ENCODE measurements at regions not wholly inside any gene's neighbourhood (a gene's known extent, or its start where the extent isn't known, plus 50 kb on each side); places are given as distances from the start of the nearest gene placed in this dataset.

DNA sequence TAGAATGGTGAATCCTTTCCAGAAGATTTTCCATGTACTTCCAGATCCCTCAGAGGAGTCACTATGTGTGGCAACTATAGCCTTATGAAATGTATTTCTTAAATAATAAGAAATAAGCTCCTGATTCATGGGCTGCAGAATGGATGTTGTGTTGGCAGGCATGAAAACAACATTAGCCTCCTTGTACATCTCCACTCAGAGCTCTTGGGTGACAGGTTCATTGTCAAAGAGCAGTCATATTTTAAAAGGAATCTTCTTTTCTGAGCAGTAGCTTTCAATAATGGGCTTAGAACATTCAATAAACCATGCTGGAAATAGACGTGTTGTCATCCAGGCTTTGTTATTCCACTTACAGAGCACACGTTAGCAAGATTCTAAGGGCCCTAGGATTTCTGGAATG lies 96.6 kb downstream of the CDC7 start:
- TF ChIP-seq, protein P1, sequence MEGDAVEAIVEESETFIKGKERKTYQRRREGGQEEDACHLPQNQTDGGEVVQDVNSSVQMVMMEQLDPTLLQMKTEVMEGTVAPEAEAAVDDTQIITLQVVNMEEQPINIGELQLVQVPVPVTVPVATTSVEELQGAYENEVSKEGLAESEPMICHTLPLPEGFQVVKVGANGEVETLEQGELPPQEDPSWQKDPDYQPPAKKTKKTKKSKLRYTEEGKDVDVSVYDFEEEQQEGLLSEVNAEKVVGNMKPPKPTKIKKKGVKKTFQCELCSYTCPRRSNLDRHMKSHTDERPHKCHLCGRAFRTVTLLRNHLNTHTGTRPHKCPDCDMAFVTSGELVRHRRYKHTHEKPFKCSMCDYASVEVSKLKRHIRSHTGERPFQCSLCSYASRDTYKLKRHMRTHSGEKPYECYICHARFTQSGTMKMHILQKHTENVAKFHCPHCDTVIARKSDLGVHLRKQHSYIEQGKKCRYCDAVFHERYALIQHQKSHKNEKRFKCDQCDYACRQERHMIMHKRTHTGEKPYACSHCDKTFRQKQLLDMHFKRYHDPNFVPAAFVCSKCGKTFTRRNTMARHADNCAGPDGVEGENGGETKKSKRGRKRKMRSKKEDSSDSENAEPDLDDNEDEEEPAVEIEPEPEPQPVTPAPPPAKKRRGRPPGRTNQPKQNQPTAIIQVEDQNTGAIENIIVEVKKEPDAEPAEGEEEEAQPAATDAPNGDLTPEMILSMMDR (optimal IDR thresholded peaks at IDR 0.05 in 1 of 3, IDR thresholded peaks at IDR 0.05 in 1 of 3, conservative IDR thresholded peaks at IDR 0.05 in 1 of 3; ENCODE audit: extremely low read depth in 1 of 3, insufficient read depth in 2 of 3, low read length in 3 of 3): no peak
- TF ChIP-seq EZH2 (IDR thresholded peaks at IDR 0.05; ENCODE audit: low read length): no peak
- Histone ChIP-seq H3K36me3 (ENCODE audit: control insufficient read depth in 2 of 2, extremely low read depth in 1 of 2, insufficient read depth in 2 of 2, low read length in 2 of 2) (no peaks in the 10 kb centered on the region), H3K9me3 (ENCODE audit: control insufficient read depth, low read depth, low read length) (no peaks in the 10 kb centered on the region), H3K4me3 (ENCODE audit: control insufficient read depth in 2 of 3, extremely low read depth in 1 of 3, insufficient read depth in 2 of 3, low read depth in 1 of 3, low read length in 3 of 3) (no peak overlapping the region), H4K20me1 (ENCODE audit: control insufficient read depth, extremely low read depth, insufficient read depth, low read length) (no peaks in the 10 kb centered on the region), H3K27ac (ENCODE audit: control insufficient read depth, insufficient read depth, low read length) (no peak overlapping the region), H3K27me3 (ENCODE audit: control insufficient read depth, extremely low read depth, insufficient read depth, low read length) (peaks cover 5% of the 10 kb centered on the region), H3K9ac (ENCODE audit: control insufficient read depth, extremely low read depth, insufficient read depth, low read length) (no peak overlapping the region), H3K9me1 (ENCODE audit: control insufficient read depth, extremely low read depth, insufficient read depth, low read length) (no peaks in the 10 kb centered on the region), H3K79me2 (ENCODE audit: control insufficient read depth, insufficient read depth, low read length) (no peaks in the 10 kb centered on the region), H3K4me1 (ENCODE audit: control insufficient read depth, extremely low read depth, insufficient read depth, low read length) (no peaks in the 10 kb centered on the region), H2AFZ (ENCODE audit: control insufficient read depth, low read length) (no peak overlapping the region), H3K4me2 (ENCODE audit: control insufficient read depth, extremely low read depth, insufficient read depth, low read depth, low read length) (no peak overlapping the region)
- DNase-seq (ENCODE audit: low read depth, low spot score) (no peak), FAIRE-seq (no peak)
- dilution Hi-C loops (cut with MboI; ENCODE audit: extremely low pct_ligation_motif_present, low sequenced_read_pairs): no loop called here

DNA sequence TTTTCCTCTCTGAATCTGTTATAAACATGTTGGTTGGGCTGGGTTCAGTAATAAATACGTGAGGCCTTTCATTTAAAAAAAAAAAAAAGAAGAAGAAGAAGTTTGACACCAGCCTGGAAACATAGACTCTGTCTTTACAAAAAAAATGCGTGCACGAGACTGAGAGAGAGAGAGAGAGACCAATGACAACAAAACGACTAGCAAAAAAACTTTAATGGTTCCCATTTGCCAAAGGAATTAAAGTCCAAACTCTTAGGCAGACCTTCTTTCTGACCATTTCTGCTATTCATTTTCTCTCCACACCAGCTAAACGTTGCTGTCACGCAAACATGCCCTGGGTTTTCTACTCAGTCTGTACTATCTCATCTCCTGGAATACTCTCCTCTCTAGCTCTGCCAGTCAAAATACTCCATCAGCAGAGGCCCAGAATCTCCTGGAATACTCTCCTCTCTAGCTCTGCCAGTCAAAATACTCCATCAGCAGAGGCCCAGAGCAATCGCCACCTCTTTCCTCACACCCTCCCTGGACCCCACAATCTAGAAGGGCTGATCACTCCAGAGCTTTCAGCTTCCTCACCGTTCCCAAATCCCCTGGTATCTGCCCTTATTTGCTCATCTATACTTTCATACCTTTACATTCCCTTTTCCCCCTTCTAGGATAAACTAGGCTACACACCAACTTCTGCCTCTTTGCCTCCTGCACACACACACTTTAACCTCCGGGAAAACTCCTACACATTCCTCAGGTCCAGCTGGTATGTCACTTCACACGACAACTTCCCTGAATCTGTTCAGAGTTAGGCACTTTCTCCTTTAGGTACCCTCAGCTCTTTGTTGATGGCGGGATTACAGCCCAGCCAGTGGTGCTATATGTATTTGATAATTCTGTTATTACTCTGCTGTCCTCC lies 100.0 kb downstream of the CDC7 start:
- no peak for FAIRE-seq
- dilution Hi-C loops (cut with MboI; ENCODE audit: extremely low pct_ligation_motif_present, low sequenced_read_pairs): no loop called here
- Histone ChIP-seq H3K9me3 (ENCODE audit: control insufficient read depth, low read depth, low read length) (no peaks in the 10 kb centered on the region), H3K79me2 (ENCODE audit: control insufficient read depth, insufficient read depth, low read length) (no peaks in the 10 kb centered on the region), H3K4me1 (ENCODE audit: control insufficient read depth, extremely low read depth, insufficient read depth, low read length) (no peaks in the 10 kb centered on the region), H3K4me3 (ENCODE audit: control insufficient read depth in 2 of 3, extremely low read depth in 1 of 3, insufficient read depth in 2 of 3, low read depth in 1 of 3, low read length in 3 of 3) (no peak overlapping the region), H3K27me3 (ENCODE audit: control insufficient read depth, extremely low read depth, insufficient read depth, low read length) (no peaks in the 10 kb centered on the region), H3K4me2 (ENCODE audit: control insufficient read depth, extremely low read depth, insufficient read depth, low read depth, low read length) (no peak overlapping the region), H2AFZ (ENCODE audit: control insufficient read depth, low read length) (no peak overlapping the region), H4K20me1 (ENCODE audit: control insufficient read depth, extremely low read depth, insufficient read depth, low read length) (no peaks in the 10 kb centered on the region), H3K9me1 (ENCODE audit: control insufficient read depth, extremely low read depth, insufficient read depth, low read length) (no peaks in the 10 kb centered on the region), H3K27ac (ENCODE audit: control insufficient read depth, insufficient read depth, low read length) (no peak overlapping the region), H3K9ac (ENCODE audit: control insufficient read depth, extremely low read depth, insufficient read depth, low read length) (no peak overlapping the region), H3K36me3 (ENCODE audit: control insufficient read depth in 2 of 2, extremely low read depth in 1 of 2, insufficient read depth in 2 of 2, low read length in 2 of 2) (no peaks in the 10 kb centered on the region)
- TF ChIP-seq, protein P1 (optimal IDR thresholded peaks at IDR 0.05 in 1 of 3, IDR thresholded peaks at IDR 0.05 in 1 of 3, conservative IDR thresholded peaks at IDR 0.05 in 1 of 3; ENCODE audit: extremely low read depth in 1 of 3, insufficient read depth in 2 of 3, low read length in 3 of 3): no peak
- no peak for TF ChIP-seq EZH2 (IDR thresholded peaks at IDR 0.05; ENCODE audit: low read length)
- no peak for DNase-seq (ENCODE audit: low read depth, low spot score)

Measured in keratinocyte (primary cell).